IMR-90 (cell line): ENCODE measurements at regions not wholly inside any gene's neighbourhood (a gene's known extent, or its start where the extent isn't known, plus 50 kb on each side); places are given as distances from the start of the nearest gene placed in this dataset.

Source experiments
- ATAC-seq: fragments of 200-7000 bp; cut with Tn5 transposase; 2 replicates; pipeline ENCODE4 v1.9.1; 2020; ENCODE audit warnings: low read depth, mild to moderate bottlenecking, moderate library complexity
- BruUV-seq: library from RNA; stranded (reverse); fragments of 400-500 nt; replicated peaks from 2 replicates; lab custom pipeline; 2021; lab: Mats Ljungman, UMichigan
- CTCF ChIA-PET: fragments of 300-600 bp; formaldehyde crosslinking; extraction: SDS; loops from one replicate; lab custom pipeline; 2021; ENCODE audit warnings: antibody characterized with exemption; lab: Yijun Ruan, JAX
- POLR2A ChIA-PET: fragments of 300-600 bp; sonication (Branson Sonifier 250); formaldehyde crosslinking; loops from one replicate; lab custom pipeline; 2022; ENCODE audit warnings: antibody characterized with exemption; ENCODE audit not compliant: unreplicated experiment; lab: Charles Lee
- DNase-seq: peaks from one replicate; pipeline ENCODE4 v3.0.0; 2013
- H2AFZ ChIP-seq: replicated peaks from 2 replicates; pipeline ENCODE3; 2013; ENCODE audit warnings: low read length, mild to moderate bottlenecking; ENCODE audit not compliant: poor library complexity
- H2AK5ac ChIP-seq: 2 replicates; pipeline ENCODE4 v1.6.1; 2013; ENCODE audit warnings: low read depth, low read length, inconsistent platforms
- H2AK9ac ChIP-seq: replicated peaks from 2 replicates; pipeline ENCODE3; 2013; ENCODE audit warnings: mild to moderate bottlenecking, low read depth, low read length, moderate library complexity; ENCODE audit not compliant: poor library complexity
- H2BK120ac ChIP-seq: 2 replicates; pipeline ENCODE4 v1.6.1; 2013; ENCODE audit warnings: low read depth, low read length, inconsistent platforms
- H2BK15ac ChIP-seq: 3 replicates; pipeline ENCODE4 v1.6.1; 2013; ENCODE audit warnings: low read depth, low read length, inconsistent platforms
- H2BK20ac ChIP-seq: 2 replicates; pipeline ENCODE4 v1.6.1; 2013; ENCODE audit warnings: low read depth, mild to moderate bottlenecking, inconsistent platforms, low read length, moderate library complexity
- H2BK5ac ChIP-seq: 2 replicates; pipeline ENCODE4 v1.6.1; 2013; ENCODE audit warnings: mild to moderate bottlenecking, low read depth, low read length, inconsistent platforms; ENCODE audit not compliant: poor library complexity, severe bottlenecking
- H3K14ac ChIP-seq: replicated peaks from 2 replicates; pipeline ENCODE4 v1.6.1; 2013; ENCODE audit warnings: low read depth, low read length, inconsistent platforms
- H3K18ac ChIP-seq: 2 replicates; pipeline ENCODE4 v1.6.1; 2013; ENCODE audit warnings: low read depth, low read length, control low read depth
- H3K23ac ChIP-seq: 2 replicates; pipeline ENCODE4 v1.6.1; 2013; ENCODE audit warnings: low read depth, low read length, inconsistent platforms
- H3K27ac ChIP-seq: 2 replicates; pipeline ENCODE4 v1.5.1; 2013; ENCODE audit warnings: mild to moderate bottlenecking, control low read depth, low read length; ENCODE audit not compliant: insufficient read depth
- H3K27me3 ChIP-seq: 2 replicates; pipeline ENCODE4 v1.6.1; 2013; ENCODE audit warnings: low read length; ENCODE audit not compliant: control insufficient read depth, insufficient read depth
- H3K36me3 ChIP-seq: 2 replicates; pipeline ENCODE4 v1.6.1; 2013; ENCODE audit warnings: low read length, mixed read lengths; ENCODE audit not compliant: control insufficient read depth, insufficient read depth
- H3K4ac ChIP-seq: 2 replicates; pipeline ENCODE4 v1.6.1; 2013; ENCODE audit warnings: low read depth, low read length, inconsistent platforms
- H3K4me1 ChIP-seq: 2 replicates; pipeline ENCODE4 v1.6.1; 2013; ENCODE audit warnings: low read length, mixed read lengths; ENCODE audit not compliant: control insufficient read depth, insufficient read depth
- H3K4me2 ChIP-seq: 2 replicates; pipeline ENCODE4 v1.6.1; 2013; ENCODE audit warnings: low read depth, mild to moderate bottlenecking, control low read depth, low read length, moderate library complexity
- H3K4me3 ChIP-seq: 2 replicates; pipeline ENCODE4 v1.5.1; 2013; ENCODE audit warnings: low read depth, mild to moderate bottlenecking, control low read depth, low read length, moderate library complexity; ENCODE audit not compliant: insufficient read depth
- H3K56ac ChIP-seq: 2 replicates; pipeline ENCODE4 v1.6.1; 2013; ENCODE audit warnings: low read length, inconsistent platforms; ENCODE audit not compliant: insufficient read depth; ENCODE audit errors: extremely low read depth
- H3K79me1 ChIP-seq, 2 experiments: 2 replicates each; pipeline ENCODE4 v1.6.1; 2013; ENCODE audit warnings: low read length in 2 of 2, inconsistent platforms in 1 of 2, low read depth in 1 of 2
- H3K9ac ChIP-seq: 2 replicates; pipeline ENCODE4 v1.6.1; 2013; ENCODE audit warnings: low read depth, low read length, control low read depth
- H3K9me1 ChIP-seq: 2 replicates; pipeline ENCODE4 v1.6.1; 2013; ENCODE audit warnings: low read length, inconsistent platforms; ENCODE audit not compliant: insufficient read depth
- H3K9me3 ChIP-seq: 2 replicates; pipeline ENCODE4 v1.6.1; 2013; ENCODE audit warnings: low read length; ENCODE audit not compliant: control insufficient read depth, insufficient read depth
- H4K20me1 ChIP-seq: 2 replicates; pipeline ENCODE4 v1.6.1; 2013; ENCODE audit warnings: low read length, inconsistent platforms; ENCODE audit not compliant: insufficient read depth
- H4K5ac ChIP-seq: 2 replicates; pipeline ENCODE4 v1.6.1; 2013; ENCODE audit warnings: mild to moderate bottlenecking, low read depth, low read length, control low read depth
- H4K8ac ChIP-seq, 2 experiments: 2 replicates each; pipeline ENCODE4 v1.6.1; 2013; ENCODE audit warnings: low read depth in 2 of 2, low read length in 2 of 2, control low read depth in 1 of 2, inconsistent platforms in 1 of 2
- H4K91ac ChIP-seq: 2 replicates; pipeline ENCODE4 v1.6.1; 2013; ENCODE audit warnings: low read depth, low read length, inconsistent platforms; ENCODE audit not compliant: insufficient read depth
- CEBPB ChIP-seq: IDR thresholded peaks from 2 replicates; pipeline ENCODE4 v1.6.1; 2012; ENCODE audit warnings: low read depth, low read length, improper control_type of control experiment
- WGBS, 2 experiments: methylation state at CpG; one replicate each; pipeline versions ENCODE4 v1.1.5 to v1.1.7; 2013; ENCODE audit warnings: missing lambda C conversion rate in 2 of 2; ENCODE audit not compliant: insufficient read length in 1 of 2; ENCODE audit errors: extremely low coverage in 2 of 2; 5-methylcytosine and 5-hydroxymethylcytosine counted together
- dilution Hi-C: fragments of 300-500 bp; cut with HindIII; formaldehyde crosslinking; loops from one replicate; pipeline ENCODE4 v1.14.3; 2018; ENCODE audit warnings: low sequenced_read_pairs; ENCODE audit not compliant: unreplicated experiment
- in situ Hi-C: fragments of 300-500 bp; cut with MboI; formaldehyde crosslinking; loops from 3 replicates; pipeline ENCODE4 v1.14.3; 2019; ENCODE audit warnings: low sequenced_read_pairs, inconsistent platforms, mixed read lengths
- intact Hi-C: fragments of 100-400 bp; cut with micrococcal nuclease; formaldehyde crosslinking; loops from 2 replicates; pipeline ENCODE4 v1.10.0; 2022

DNA sequence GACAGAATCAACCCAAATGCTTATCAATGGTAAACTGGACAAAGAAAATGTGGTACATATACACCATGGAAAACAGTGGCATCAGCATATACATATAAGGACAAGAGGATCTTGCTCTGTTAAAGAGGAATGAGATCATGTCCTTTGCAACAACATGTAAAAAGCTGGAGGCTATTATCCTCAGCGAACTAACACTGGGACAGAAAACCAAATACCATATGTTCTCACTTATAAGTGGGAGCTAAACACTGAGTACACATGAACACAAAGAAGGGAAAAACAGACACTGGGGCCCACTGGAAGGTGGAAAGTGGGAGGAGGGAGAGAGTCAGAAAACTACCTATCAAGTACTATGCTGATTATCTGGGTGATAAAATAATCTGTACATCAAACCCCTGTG, 447.3 kb upstream of the MAF start:
- H4K20me1 ChIP-seq, result no peaks in the 10 kb centered on the region
- no peaks in the 10 kb centered on the region for H3K4me1 ChIP-seq
- no peak overlapping the region for H4K5ac ChIP-seq
- ChIA-PET POLR2A (no interaction called here), CTCF (no interaction called here)
- no peak overlapping the region for H3K9ac ChIP-seq
- H2BK120ac ChIP-seq, result no peak overlapping the region
- dilution Hi-C loops (no loop called here), intact Hi-C loops (loop anchor here (5.0 kb wide), 1 partner anchor 49 kb away; no protein-coding TSS in a partner anchor), in situ Hi-C loops (no loop called here)
- no CpG with 5 or more reads among the region's 1 CpG for WGBS, 2 experiments
- no peaks in the 10 kb centered on the region for H3K79me1 ChIP-seq
- H2BK20ac ChIP-seq, result no peak overlapping the region
- H3K4ac ChIP-seq, result no peak overlapping the region
- ATAC-seq (no peak), DNase-seq (no peak)
- no peak overlapping the region for H4K91ac ChIP-seq
- H3K27ac ChIP-seq, result no peak overlapping the region
- H3K18ac ChIP-seq, result no peak overlapping the region
- no peak overlapping the region for H3K14ac ChIP-seq
- H3K23ac ChIP-seq, result no peak overlapping the region
- no peak overlapping the region for H3K4me3 ChIP-seq
- no peaks in the 10 kb centered on the region for H3K9me3 ChIP-seq
- H3K56ac ChIP-seq, result no peak overlapping the region
- H2AK9ac ChIP-seq, result no peak overlapping the region
- H2BK5ac ChIP-seq, result no peak overlapping the region
- no peak overlapping the region for H3K4me2 ChIP-seq
- no peaks in the 10 kb centered on the region for H3K27me3 ChIP-seq
- no peak overlapping the region for H4K8ac ChIP-seq
- no peak overlapping the region for H2AFZ ChIP-seq
- TF ChIP-seq CEBPB, result no peak
- no peaks in the 10 kb centered on the region for H3K36me3 ChIP-seq
- no peak overlapping the region for H2BK15ac ChIP-seq
- no peak overlapping the region for H2AK5ac ChIP-seq
- no TSS peak for BruUV-seq
- H3K9me1 ChIP-seq, result no peaks in the 10 kb centered on the region
